Fibroblast of skin of back (primary cell): ENCODE measurements at regions not wholly inside any gene's neighbourhood (a gene's known extent, or its start where the extent isn't known, plus 50 kb on each side); places are given as distances from the start of the nearest gene placed in this dataset.
A peak's percentile ranks its signal among the peaks of the same experiment; 100 is the strongest.

ENCODE experiments used
- DNase-seq: peaks from one replicate; pipeline ENCODE4 v3.0.0-alpha.2; 2013

- DNase-seq, result no peak
Observed at GRCh38 chr17:77879226-77879895, 79.1 kb upstream of the TNRC6C start.

- no peak for DNase-seq
Observed at GRCh38 chr17:77879896-77880280, 78.6 kb upstream of the TNRC6C start.

- no peak for DNase-seq
Observed at GRCh38 chr17:77880711-77881450, 77.6 kb upstream of the TNRC6C start.

- peak; percentile 78 for DNase-seq
Observed at GRCh38 chr17:77881545-77881944, 77.0 kb upstream of the TNRC6C start.

GRCh38 chr17:77882040-77882439, 76.5 kb upstream of the TNRC6C start:
- DNase-seq, result no peak

DNA sequence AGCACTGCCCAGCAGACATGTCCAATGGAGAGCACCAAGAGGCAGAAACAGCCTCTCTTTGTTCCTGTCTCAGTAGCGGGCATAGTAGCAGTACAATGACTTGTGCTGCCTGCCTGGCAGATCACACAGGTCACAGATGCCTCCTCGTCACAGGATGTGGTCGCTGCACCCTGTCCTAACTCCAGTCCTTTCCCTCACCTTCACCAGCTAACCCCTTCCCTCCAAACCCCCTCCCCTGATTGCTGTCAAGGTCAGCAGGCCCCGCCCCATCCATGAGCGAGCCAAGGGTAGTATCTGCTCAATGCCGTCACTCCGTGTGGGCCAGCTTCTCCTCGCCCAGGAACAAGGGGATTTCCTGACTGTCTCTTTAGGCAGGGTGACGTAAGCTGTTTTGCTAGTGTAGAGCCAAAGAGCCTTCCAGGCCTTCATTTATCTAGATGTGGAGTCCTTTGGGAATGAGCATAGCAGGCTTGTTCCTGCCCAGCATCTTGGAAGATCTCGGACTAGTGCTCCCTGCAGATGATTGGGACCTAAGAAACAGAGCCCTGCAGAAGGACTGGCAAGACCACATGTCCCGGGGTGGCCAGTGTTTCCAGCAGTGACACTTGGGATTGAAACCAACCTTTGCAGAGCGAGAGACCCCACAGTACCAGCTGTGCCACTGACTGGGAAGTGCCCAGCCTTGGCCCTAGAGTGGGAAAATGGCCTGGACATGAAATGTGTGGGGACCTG, 75.9 kb upstream of the TNRC6C start:
- peak; percentile 55 for DNase-seq

DNA sequence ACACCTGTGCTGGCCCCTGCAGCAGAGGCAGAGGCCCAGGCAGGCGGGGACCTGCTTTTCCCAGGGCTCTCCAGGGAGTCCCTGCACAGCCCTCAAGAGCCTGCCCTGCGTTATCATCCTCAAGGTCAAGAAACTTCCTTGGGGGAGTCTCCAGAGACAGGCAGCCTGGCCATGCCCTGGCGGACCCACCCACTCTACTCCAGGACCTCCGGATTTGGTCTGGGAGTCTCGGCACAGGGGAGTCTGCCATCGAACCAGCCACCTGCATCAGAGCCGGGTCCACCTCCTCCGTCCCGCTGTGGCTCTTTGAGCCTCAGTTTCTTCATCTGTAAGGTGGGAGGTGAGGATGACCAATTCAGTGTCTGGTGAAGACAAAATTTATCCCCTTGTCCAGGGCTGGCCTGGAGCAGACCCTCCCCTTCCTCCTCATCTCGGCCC, 75.3 kb upstream of the TNRC6C start:
- DNase-seq, result no peak

DNA sequence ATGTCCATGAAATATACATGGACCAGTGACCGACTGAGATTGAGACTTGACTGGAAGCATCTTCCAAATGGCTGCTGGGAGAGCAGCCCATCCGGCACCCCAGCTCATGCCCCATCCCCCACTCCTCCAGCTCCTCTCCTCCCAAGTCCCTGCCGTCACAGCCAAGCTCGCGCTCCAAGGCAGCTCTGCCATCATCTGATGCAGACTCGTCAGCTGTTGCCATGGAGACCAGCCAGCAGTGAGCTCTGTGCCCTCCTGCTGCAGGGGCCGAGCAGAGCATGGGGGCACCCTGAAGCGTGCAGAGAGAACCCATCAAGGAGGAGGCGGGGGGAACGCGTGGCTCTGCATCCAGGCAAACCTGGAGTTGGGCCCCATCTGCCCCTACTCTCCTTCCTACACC, 74.5 kb upstream of the TNRC6C start:
- peak; percentile 22 for DNase-seq

DNA sequence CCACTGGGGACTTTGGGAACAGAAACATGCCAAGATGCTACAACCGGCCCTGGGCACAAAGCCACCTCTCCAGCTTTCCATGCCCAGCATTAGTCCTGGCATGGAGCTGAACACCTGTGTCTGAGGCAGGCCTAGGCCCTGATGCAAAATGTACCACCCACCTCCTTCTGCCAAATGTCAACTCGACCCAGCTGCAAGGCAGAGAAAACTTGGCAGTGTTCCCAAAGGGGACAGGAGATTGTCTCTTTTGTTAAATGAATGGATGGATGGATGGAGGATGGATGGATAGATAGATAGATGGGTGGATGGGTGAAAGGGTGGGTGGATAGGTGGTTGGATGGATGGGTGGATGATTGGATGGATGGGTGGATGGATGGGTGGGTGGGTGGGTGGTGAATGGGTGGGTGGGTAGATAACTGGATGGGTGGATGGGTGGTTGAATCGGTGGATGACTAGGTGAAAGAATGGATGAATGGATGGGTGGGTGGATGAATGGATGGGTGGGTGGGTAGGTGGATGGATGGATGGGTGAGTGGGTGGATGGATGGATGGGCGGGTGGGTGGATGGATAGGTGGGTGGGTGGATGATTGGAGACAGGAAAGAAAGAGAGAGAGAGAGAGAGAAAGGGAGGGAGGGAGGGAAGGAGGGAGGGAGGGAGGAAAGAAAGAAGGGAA, 73.4 kb upstream of the TNRC6C start:
- no peak for DNase-seq

- no peak for DNase-seq
Observed at GRCh38 chr17:77885678-77886386, 72.7 kb upstream of the TNRC6C start.

DNA sequence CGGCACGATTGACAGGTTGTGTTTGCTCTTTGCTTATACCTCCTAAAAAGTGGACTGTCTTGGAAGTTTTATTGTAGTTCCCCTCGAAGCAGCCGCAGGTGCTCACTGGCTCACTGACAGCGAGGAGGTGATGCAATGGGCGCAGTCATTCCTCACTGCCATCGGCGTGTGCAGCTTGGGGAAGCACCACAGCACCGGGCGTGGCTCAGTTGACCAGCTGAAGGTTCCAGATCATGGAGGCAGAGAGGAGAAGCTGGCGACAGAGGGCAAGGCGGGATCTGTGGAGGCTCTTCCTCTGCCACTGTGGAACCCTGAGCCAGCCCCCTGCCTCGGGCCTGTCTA, 72.1 kb upstream of the TNRC6C start:
- DNase-seq, result no peak

- DNase-seq, result no peak
Observed at GRCh38 chr17:77887110-77887463, 71.4 kb upstream of the TNRC6C start.

- peak; percentile 57 for DNase-seq
Observed at GRCh38 chr17:77887464-77888241, 70.8 kb upstream of the TNRC6C start.

DNA sequence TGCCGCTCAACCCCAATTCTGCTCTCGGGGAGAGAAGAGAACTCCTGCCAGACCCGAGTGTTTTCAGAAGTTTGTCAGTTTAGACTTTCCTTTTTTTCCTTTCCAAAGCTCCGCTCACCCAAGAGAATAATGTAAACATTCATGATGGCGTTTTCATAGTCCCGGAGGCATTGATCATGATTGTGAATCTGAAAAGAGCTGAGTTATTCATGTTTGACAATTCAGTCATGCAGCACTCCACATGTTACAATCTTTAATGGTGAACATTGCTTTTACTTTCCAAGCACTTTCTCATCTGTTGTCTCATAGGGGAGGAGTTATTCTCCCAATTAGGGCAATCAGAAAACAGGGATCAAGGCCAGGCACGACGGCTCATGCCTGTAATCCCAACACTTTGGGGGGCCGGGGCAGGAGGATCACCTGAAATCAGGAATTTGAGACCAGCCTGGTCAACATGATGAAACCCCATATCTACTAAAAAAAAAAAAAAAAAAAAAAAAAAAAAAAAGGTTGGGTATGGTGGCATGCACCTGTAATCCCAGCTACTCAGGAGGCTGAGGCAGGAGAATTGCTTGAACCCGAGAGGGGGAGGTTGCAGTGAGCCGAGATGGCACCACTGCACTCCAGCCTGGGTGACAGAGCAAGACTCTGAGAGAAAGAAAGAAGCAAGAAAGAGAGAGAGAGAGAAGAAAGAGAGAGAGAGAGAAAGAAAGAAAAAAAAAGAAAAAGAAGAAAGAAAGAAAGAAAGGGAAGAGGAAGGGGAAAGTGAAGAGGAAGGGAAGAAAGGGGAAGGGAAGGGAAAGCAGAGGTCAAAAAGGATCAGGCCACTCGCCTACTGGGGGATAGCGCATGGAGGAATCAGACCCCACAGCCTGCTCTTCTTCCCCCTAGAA, 70.0 kb upstream of the TNRC6C start:
- no peak for DNase-seq

- DNase-seq, result no peak
Observed at GRCh38 chr17:77889135-77889505, 69.4 kb upstream of the TNRC6C start.

GRCh38 chr17:77889866-77890760, 68.4 kb upstream of the TNRC6C start:
- no peak for DNase-seq

DNA sequence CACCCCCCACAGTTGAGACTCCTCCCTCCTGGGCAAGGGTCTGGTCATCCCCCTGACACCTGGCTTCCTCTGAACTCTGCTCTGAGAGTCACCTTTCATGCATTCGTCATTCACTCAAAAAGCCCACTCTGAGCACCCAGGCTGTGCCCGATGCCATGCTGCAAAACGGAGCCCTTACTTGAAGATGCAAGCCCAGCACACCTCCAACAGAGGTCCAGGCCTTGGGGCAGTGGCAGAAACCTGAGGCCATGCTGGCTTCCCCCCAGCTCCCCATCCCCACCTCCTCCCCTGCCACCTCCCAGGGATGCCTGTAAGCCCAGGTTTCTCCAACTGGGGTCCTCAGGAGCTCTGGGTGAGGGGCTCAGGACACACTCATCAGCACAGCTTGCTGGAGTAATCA, 67.7 kb upstream of the TNRC6C start:
- DNase-seq, result no peak

DNA sequence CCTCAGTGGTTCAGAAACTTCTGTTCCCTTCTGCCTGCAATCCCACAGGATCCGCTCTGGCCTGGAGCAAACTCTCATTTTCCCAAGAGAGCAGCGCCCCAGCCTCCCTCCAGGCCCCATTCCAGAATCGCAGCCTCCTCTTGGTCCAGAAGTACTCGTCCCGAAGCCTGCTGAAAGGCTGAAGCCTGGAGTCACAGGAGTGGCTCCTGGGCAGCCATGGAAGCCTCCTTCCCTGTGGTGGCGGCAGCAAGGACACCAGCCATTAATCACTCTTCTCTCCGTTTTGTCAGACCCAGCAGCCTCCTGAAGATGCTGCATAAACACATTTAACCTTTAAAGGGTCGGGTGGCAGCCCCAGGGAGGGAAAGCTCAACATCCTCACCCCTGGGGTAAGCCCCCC, 66.9 kb upstream of the TNRC6C start:
- no peak for DNase-seq

GRCh38 chr17:77892031-77892430, 66.5 kb upstream of the TNRC6C start:
- DNase-seq, result no peak
